ENCODE measurements at regions not wholly inside any gene's neighbourhood (a gene's known extent, or its start where the extent isn't known, plus 50 kb on each side); places are given as distances from the start of the nearest gene placed in this dataset.

DNA sequence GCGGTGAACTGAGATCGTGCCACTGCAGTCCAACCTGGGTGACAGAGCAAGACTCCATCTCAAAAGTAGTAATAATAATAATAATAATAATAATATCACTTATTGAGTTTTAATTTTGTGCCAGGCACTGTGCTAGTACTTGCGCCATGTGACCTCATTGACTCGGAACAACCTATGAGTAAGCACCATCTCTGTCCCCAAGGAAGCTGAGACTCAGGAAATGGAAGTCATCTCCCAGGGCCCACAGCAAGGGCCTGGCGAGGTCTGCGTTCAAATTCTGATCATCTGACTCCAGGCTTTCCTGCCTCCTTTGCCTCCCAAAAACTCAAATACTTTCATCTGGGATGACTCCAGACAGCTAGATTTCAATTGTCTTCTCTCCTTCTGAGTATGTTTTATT is 162.9 kb downstream of the SEC14L1 start:
- H3K36me3 ChIP-seq (ENCODE audit: insufficient read depth, low read length) = no peaks in the 10 kb centered on the region
- no peaks in the 10 kb centered on the region for H3K9me3 Mint-ChIP-seq
- H3K4me1 ChIP-seq (ENCODE audit: insufficient read depth, low read length) = no peaks in the 10 kb centered on the region
- H3K27me3 Mint-ChIP-seq = no peaks in the 10 kb centered on the region
- no peaks in the 10 kb centered on the region for H3K4me1 Mint-ChIP-seq (ENCODE audit: low read depth)
- no peaks in the 10 kb centered on the region for H3K9me3 ChIP-seq (ENCODE audit: control insufficient read depth in 1 of 2, insufficient read depth in 1 of 2, low read length in 2 of 2)
- no peaks in the 10 kb centered on the region for H3K36me3 Mint-ChIP-seq (ENCODE audit: low read depth)
- H3K4me3 ChIP-seq (ENCODE audit: low read length) = no peak overlapping the region
- H3K4me3 Mint-ChIP-seq = no peak overlapping the region
- no peak overlapping the region for H3K27ac ChIP-seq (ENCODE audit: low read depth in 1 of 2, low read length in 2 of 2)
- no peak overlapping the region for H3K27ac Mint-ChIP-seq
- intact Hi-C loops (cut with DNase I, micrococcal nuclease) = no loop called here
- no peaks in the 10 kb centered on the region for H3K27me3 ChIP-seq (ENCODE audit: control insufficient read depth in 1 of 2, insufficient read depth in 2 of 2, low read length in 2 of 2)
- DNase-seq = no peak
- ATAC-seq (ENCODE audit: poor library complexity) = no peak
- TF ChIP-seq, protein P1, sequence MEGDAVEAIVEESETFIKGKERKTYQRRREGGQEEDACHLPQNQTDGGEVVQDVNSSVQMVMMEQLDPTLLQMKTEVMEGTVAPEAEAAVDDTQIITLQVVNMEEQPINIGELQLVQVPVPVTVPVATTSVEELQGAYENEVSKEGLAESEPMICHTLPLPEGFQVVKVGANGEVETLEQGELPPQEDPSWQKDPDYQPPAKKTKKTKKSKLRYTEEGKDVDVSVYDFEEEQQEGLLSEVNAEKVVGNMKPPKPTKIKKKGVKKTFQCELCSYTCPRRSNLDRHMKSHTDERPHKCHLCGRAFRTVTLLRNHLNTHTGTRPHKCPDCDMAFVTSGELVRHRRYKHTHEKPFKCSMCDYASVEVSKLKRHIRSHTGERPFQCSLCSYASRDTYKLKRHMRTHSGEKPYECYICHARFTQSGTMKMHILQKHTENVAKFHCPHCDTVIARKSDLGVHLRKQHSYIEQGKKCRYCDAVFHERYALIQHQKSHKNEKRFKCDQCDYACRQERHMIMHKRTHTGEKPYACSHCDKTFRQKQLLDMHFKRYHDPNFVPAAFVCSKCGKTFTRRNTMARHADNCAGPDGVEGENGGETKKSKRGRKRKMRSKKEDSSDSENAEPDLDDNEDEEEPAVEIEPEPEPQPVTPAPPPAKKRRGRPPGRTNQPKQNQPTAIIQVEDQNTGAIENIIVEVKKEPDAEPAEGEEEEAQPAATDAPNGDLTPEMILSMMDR (IDR thresholded peaks at IDR 0.05) = no peak
- CTCF ChIA-PET = no interaction called here
- POLR2A ChIA-PET = no interaction called here

DNA sequence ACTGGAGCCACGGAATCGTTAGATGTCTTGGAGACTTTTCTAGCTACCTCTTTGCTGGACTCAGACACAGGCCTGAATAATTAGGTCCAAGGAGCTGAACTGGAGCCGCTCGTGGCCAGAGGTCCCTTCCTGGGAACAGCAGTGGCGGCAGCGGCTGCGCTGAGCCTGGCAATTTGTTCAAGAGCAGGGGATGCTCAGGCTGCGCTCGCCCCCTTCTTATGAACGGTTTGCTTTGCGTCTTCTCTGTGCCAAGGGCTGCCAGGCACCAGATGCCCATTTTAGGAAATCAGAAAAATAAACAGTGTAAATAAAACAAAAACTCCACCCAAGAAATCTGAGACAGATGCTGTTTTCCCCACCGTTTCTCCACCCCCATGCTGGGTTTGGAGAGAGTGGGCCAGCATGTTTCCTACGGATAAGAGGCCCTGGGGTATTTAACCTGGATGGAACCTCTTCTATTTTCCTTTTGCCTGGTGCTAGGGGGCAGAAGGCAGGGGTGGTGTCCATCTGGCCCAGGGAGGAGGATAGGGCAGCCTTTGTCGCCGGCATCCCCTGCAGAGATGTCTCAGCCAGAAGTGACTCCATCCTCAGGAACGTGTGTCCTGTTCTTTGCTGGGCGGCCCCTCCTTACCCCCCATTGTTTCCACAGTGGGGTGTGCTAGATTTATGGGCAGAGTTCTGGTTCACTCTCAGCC is 163.4 kb downstream of the SEC14L1 start:
- Histone ChIP-seq H3K9me3 (ENCODE audit: control insufficient read depth in 1 of 2, insufficient read depth in 1 of 2, low read length in 2 of 2) (no peaks in the 10 kb centered on the region), H3K27me3 (ENCODE audit: control insufficient read depth in 1 of 2, insufficient read depth in 2 of 2, low read length in 2 of 2) (no peaks in the 10 kb centered on the region), H3K36me3 (ENCODE audit: insufficient read depth, low read length) (no peaks in the 10 kb centered on the region), H3K4me3 (ENCODE audit: low read length) (no peak overlapping the region), H3K27ac (ENCODE audit: low read depth in 1 of 2, low read length in 2 of 2) (no peak overlapping the region), H3K4me1 (ENCODE audit: insufficient read depth, low read length) (no peaks in the 10 kb centered on the region)
- POLR2A ChIA-PET = no interaction called here
- TF ChIP-seq, protein P1 (IDR thresholded peaks at IDR 0.05) = no peak
- no peaks in the 10 kb centered on the region for H3K36me3 Mint-ChIP-seq (ENCODE audit: low read depth)
- DNase-seq = no peak
- intact Hi-C loops (cut with DNase I, micrococcal nuclease) = no loop called here
- H3K27ac Mint-ChIP-seq = no peak overlapping the region
- H3K27me3 Mint-ChIP-seq = no peaks in the 10 kb centered on the region
- no peak overlapping the region for H3K4me3 Mint-ChIP-seq
- H3K4me1 Mint-ChIP-seq (ENCODE audit: low read depth) = no peaks in the 10 kb centered on the region
- CTCF ChIA-PET = no interaction called here
- H3K9me3 Mint-ChIP-seq = no peaks in the 10 kb centered on the region
- no peak for ATAC-seq (ENCODE audit: poor library complexity)

DNA sequence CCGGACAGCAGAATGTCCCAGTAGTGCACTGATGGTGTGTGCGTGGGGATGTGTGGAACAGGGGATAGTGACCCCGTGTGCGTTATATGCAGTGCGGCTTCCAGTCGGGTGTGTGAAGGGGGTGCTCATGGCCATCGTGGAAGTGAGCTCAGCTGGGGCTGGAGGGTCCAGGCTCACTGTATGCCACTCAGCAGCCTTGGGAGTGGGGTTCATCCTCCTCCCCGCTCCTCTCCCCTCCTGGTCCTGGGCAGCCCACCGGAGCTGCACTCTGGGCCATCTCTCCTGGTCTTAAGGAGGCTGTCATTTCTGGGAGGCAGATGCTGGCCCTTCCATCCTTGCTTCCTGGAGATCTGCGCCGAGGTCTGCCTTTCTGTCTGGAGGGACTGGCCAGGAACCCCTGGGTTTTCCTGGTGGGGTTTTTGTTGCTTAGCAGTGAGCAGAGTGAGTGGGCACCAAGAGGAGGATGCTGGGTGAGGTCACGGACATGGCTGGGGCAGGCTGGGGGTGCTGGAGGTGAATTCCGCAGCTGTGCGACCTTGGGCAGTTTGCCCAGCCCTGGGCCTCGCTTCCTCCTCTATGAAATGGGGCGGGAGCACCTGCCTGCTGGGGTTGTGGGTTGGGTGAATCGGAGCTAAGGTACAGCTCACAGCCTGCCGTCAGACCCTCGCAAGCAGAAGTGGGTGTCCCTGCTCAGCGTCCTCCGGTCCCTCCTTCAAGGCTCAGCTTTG is 164.1 kb downstream of the SEC14L1 start:
- no peaks in the 10 kb centered on the region for H3K27me3 ChIP-seq (ENCODE audit: control insufficient read depth in 1 of 2, insufficient read depth in 2 of 2, low read length in 2 of 2)
- no peaks in the 10 kb centered on the region for H3K9me3 Mint-ChIP-seq
- no peaks in the 10 kb centered on the region for H3K4me1 Mint-ChIP-seq (ENCODE audit: low read depth)
- POLR2A ChIA-PET = no interaction called here
- no peak overlapping the region for H3K27ac ChIP-seq (ENCODE audit: low read depth in 1 of 2, low read length in 2 of 2)
- H3K4me1 ChIP-seq (ENCODE audit: insufficient read depth, low read length) = no peaks in the 10 kb centered on the region
- no peaks in the 10 kb centered on the region for H3K36me3 ChIP-seq (ENCODE audit: insufficient read depth, low read length)
- CTCF ChIA-PET = no interaction called here
- ATAC-seq (ENCODE audit: poor library complexity) (no peak), DNase-seq (no peak)
- no peaks in the 10 kb centered on the region for H3K36me3 Mint-ChIP-seq (ENCODE audit: low read depth)
- H3K4me3 Mint-ChIP-seq = no peak overlapping the region
- intact Hi-C loops (cut with DNase I, micrococcal nuclease) = no loop called here
- H3K4me3 ChIP-seq (ENCODE audit: low read length) = no peak overlapping the region
- H3K9me3 ChIP-seq (ENCODE audit: control insufficient read depth in 1 of 2, insufficient read depth in 1 of 2, low read length in 2 of 2) = no peaks in the 10 kb centered on the region
- no peak overlapping the region for H3K27ac Mint-ChIP-seq
- TF ChIP-seq, protein P1 (IDR thresholded peaks at IDR 0.05) = no peak
- H3K27me3 Mint-ChIP-seq = no peaks in the 10 kb centered on the region
